ENCODE measurements at regions not wholly inside any gene's neighbourhood (a gene's known extent, or its start where the extent isn't known, plus 50 kb on each side); places are given as distances from the start of the nearest gene placed in this dataset.

DNA sequence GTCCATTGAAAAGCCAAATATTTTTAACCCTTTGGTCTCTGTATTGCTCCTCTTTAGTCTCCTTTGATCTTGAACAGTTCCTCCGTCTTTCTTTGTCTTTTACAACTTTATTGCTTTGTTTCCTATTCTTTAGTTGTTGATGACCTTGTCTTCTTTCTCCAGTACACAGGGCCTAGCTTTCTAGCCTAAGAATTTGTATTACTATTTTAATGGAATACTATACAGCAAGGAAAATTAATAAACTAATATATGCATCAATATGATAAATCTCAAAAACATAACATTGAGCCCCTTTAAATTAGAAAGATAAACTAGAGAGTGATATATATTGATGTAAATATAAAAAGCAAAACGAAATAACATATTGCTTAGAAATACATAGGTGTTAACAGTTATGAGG, 88.7 kb downstream of the NR1D2 start:
- no peaks in the 10 kb centered on the region for H3K36me3 Mint-ChIP-seq (ENCODE audit: unreplicated experiment)
- no peak overlapping the region for H3K4me3 Mint-ChIP-seq (ENCODE audit: unreplicated experiment)
- peaks cover 3% of the 10 kb centered on the region for H3K27me3 Mint-ChIP-seq (ENCODE audit: unreplicated experiment)
- no peak overlapping the region for H3K27ac Mint-ChIP-seq (ENCODE audit: unreplicated experiment)
- no peak for TF ChIP-seq CTCF (IDR thresholded peaks at IDR 0.05; ENCODE audit: partially characterized antibody, unreplicated experiment)
- H3K9me3 Mint-ChIP-seq (ENCODE audit: unreplicated experiment), result peaks cover 1% of the 10 kb centered on the region
- H3K4me1 Mint-ChIP-seq (ENCODE audit: low read depth, unreplicated experiment), result no peaks in the 10 kb centered on the region
- no peak for DNase-seq

DNA sequence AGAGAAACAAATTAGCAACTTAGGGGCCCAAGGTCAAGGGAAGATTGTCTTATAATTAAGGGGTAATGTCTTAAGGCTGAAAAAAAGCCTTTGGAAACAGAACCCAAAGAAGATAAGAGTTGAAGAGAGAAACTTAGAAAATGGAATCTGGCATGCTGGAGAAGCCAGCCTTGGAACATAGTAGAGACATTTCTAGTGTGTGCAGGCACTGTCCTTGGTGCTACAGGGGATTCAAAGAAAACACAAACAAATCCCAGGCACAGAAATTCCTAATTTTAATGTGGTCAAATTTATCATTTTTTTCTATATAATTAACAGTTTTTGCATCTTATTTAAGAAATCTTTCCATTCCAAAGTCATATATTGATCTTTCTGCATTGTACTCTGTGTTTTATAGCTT, 89.4 kb downstream of the NR1D2 start:
- no peak for TF ChIP-seq CTCF (IDR thresholded peaks at IDR 0.05; ENCODE audit: partially characterized antibody, unreplicated experiment)
- no peaks in the 10 kb centered on the region for H3K36me3 Mint-ChIP-seq (ENCODE audit: unreplicated experiment)
- no peaks in the 10 kb centered on the region for H3K4me1 Mint-ChIP-seq (ENCODE audit: low read depth, unreplicated experiment)
- DNase-seq, result no peak
- no peak overlapping the region for H3K27ac Mint-ChIP-seq (ENCODE audit: unreplicated experiment)
- H3K9me3 Mint-ChIP-seq (ENCODE audit: unreplicated experiment), result peaks cover 1% of the 10 kb centered on the region
- peaks cover 3% of the 10 kb centered on the region for H3K27me3 Mint-ChIP-seq (ENCODE audit: unreplicated experiment)
- no peak overlapping the region for H3K4me3 Mint-ChIP-seq (ENCODE audit: unreplicated experiment)

DNA sequence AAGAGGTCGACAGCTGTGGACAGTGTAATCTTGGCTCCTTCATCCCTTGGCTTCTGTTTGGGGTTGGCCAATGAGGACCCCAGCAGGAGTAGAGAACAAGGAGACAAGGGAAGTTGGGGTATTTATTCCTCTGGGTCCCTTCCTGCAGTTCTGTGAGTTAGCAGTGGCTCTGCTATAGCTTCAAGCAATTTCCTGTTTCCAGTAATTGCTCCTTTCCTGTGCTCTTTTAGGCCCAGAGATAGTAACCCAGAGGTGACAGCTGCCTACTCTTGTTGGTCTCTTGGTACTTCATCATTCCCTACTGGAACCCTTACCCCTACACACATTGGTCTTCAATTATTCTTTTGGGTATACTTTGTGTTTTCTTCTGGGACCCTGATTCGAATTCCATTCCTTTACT, 92.9 kb downstream of the NR1D2 start:
- Mint-ChIP-seq H3K4me1 (ENCODE audit: low read depth, unreplicated experiment) (no peaks in the 10 kb centered on the region), H3K4me3 (ENCODE audit: unreplicated experiment) (no peak overlapping the region), H3K9me3 (ENCODE audit: unreplicated experiment) (no peaks in the 10 kb centered on the region), H3K27ac (ENCODE audit: unreplicated experiment) (no peak overlapping the region), H3K36me3 (ENCODE audit: unreplicated experiment) (no peaks in the 10 kb centered on the region), H3K27me3 (ENCODE audit: unreplicated experiment) (no peaks in the 10 kb centered on the region)
- no peak for TF ChIP-seq CTCF (IDR thresholded peaks at IDR 0.05; ENCODE audit: partially characterized antibody, unreplicated experiment)
- no peak for DNase-seq

DNA sequence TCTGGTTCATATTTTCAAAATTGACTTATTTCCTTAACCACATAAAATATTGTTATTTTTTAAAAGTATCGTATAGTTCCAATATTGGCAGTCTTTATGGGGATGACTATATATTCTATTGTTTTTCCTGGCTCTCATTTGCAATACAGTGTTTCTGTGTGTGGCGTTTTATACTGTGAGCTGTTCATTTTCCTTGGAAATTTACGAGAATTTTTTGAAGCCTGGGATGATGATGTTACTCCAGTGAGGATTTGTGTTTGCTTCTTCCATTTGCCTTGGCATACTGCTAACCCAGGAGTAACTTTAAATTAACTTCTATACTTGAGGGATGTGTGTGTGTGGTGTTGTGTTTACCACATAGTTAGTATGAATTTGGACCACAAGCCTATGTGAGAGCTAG, 95.2 kb downstream of the NR1D2 start:
- TF ChIP-seq CTCF (IDR thresholded peaks at IDR 0.05; ENCODE audit: partially characterized antibody, unreplicated experiment), result no peak
- Mint-ChIP-seq H3K4me3 (ENCODE audit: unreplicated experiment) (no peak overlapping the region), H3K9me3 (ENCODE audit: unreplicated experiment) (no peaks in the 10 kb centered on the region), H3K27ac (ENCODE audit: unreplicated experiment) (no peak overlapping the region), H3K27me3 (ENCODE audit: unreplicated experiment) (no peaks in the 10 kb centered on the region), H3K4me1 (ENCODE audit: low read depth, unreplicated experiment) (peaks cover 3% of the 10 kb centered on the region), H3K36me3 (ENCODE audit: unreplicated experiment) (no peaks in the 10 kb centered on the region)
- DNase-seq, result no peak

DNA sequence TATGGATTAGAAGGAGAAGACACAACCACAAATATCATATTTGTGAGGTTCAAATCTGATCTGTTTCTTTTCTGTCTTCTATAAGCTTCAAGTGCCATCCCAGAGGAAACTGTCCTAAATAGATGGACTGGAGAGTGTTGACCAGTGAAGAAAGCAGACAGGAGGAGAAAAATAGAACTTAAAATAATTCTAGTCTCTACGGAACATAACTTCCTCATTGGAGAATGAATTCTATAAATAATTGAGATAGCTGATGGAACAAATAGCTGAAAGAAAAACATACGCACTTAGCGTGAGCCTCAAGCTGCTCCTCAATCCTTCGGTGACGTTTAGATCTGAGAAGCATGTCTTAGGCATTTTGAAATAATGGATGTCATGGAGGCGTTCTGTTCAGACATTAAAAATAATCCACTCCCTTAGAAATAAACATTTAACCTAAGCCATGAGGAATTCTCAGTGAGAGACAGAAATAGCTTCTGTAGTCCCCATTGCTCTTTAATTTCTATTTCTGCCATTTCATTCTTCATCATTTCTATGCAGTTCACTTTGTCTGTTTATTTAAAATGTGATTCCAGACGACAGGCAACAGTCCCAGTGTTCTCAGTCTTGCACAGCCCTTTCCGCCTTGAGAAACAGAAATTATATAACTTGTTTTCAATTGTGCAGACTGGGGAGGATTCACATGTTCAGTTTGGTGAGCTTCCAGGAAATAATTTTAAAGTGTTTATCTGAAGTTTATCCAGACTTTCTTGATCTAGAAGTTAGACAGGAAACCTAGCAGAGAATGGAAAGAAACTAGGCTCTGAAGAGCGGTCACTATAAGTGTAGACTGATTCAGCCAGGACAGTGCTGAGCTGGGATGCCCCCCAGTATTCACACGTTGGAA, 97.3 kb downstream of the NR1D2 start:
- TF ChIP-seq CTCF (IDR thresholded peaks at IDR 0.05; ENCODE audit: partially characterized antibody, unreplicated experiment), result no peak
- H3K27ac Mint-ChIP-seq (ENCODE audit: unreplicated experiment), result no peak overlapping the region
- H3K27me3 Mint-ChIP-seq (ENCODE audit: unreplicated experiment), result no peaks in the 10 kb centered on the region
- DNase-seq, result no peak
- no peak overlapping the region for H3K4me3 Mint-ChIP-seq (ENCODE audit: unreplicated experiment)
- H3K9me3 Mint-ChIP-seq (ENCODE audit: unreplicated experiment), result no peaks in the 10 kb centered on the region
- H3K36me3 Mint-ChIP-seq (ENCODE audit: unreplicated experiment), result no peaks in the 10 kb centered on the region
- H3K4me1 Mint-ChIP-seq (ENCODE audit: low read depth, unreplicated experiment), result peaks cover 3% of the 10 kb centered on the region
